OCI-LY1 (cell line): ENCODE measurements at regions not wholly inside any gene's neighbourhood (a gene's known extent, or its start where the extent isn't known, plus 50 kb on each side); places are given as distances from the start of the nearest gene placed in this dataset.
"Not testable (repeated sequence)": the region's sequence is repeated elsewhere in the genome, so short reads cannot be mapped to it uniquely, and the experiment has no call there.

ENCODE experiments used
- H2AFZ ChIP-seq: fragments of 200-600 bp; sonication (generic), shearing (Covaris generic); 2 replicates; pipeline ENCODE4 v1.6.0; 2014; ENCODE audit warnings: antibody characterized with exemption, mild to moderate bottlenecking, low read length
- H3F3A ChIP-seq: fragments of 200-600 bp; sonication (generic), shearing (Covaris generic); 2 replicates; pipeline ENCODE4 v1.6.0; 2014; ENCODE audit warnings: mild to moderate bottlenecking, antibody characterized with exemption, low read length, moderate library complexity; ENCODE audit not compliant: insufficient read depth
- H3K27ac ChIP-seq: fragments of 200-600 bp; sonication (generic); 2 replicates; pipeline ENCODE4 v1.5.1; 2014; ENCODE audit warnings: low read length, mixed run types, mild to moderate bottlenecking, low read depth; ENCODE audit not compliant: poor library complexity, severe bottlenecking
- H3K27me3 ChIP-seq: fragments of 200-600 bp; sonication (generic); 2 replicates; pipeline ENCODE4 v1.6.0; 2014; ENCODE audit warnings: antibody characterized with exemption, mild to moderate bottlenecking, low read length, moderate library complexity; ENCODE audit not compliant: insufficient read depth
- H3K36me3 ChIP-seq: fragments of 200-600 bp; sonication (generic); 2 replicates; pipeline ENCODE4 v1.6.1; 2014; ENCODE audit warnings: mild to moderate bottlenecking, antibody characterized with exemption, low read length, moderate library complexity, mixed read lengths; ENCODE audit not compliant: insufficient read depth
- H3K4me1 ChIP-seq: fragments of 200-600 bp; sonication (generic); 2 replicates; pipeline ENCODE4 v1.5.1; 2014; ENCODE audit warnings: mild to moderate bottlenecking, low read length, moderate library complexity; ENCODE audit not compliant: insufficient read depth, severe bottlenecking
- H3K4me2 ChIP-seq: fragments of 200-600 bp; sonication (generic), shearing (Covaris generic); 2 replicates; pipeline ENCODE4 v1.6.1; 2014; ENCODE audit warnings: low read length
- H3K4me3 ChIP-seq: fragments of 200-600 bp; sonication (generic); 2 replicates; pipeline ENCODE4 v1.5.1; 2014; ENCODE audit warnings: low read length, low read depth, mild to moderate bottlenecking, mixed read lengths; ENCODE audit not compliant: poor library complexity, severe bottlenecking
- H3K79me2 ChIP-seq: fragments of 200-600 bp; shearing (Covaris generic); 2 replicates; pipeline ENCODE4 v1.6.1; 2016; ENCODE audit warnings: mixed run types, low read length, mixed read lengths; ENCODE audit not compliant: insufficient read depth
- H3K9ac ChIP-seq: fragments of 200-600 bp; sonication (generic), shearing (Covaris generic); 2 replicates; pipeline ENCODE4 v1.6.1; 2014; ENCODE audit warnings: mild to moderate bottlenecking, low read length, mixed read lengths
- H3K9me2 ChIP-seq: fragments of 200-600 bp; sonication (generic), shearing (Covaris generic); 2 replicates; pipeline ENCODE4 v1.6.1; 2014; ENCODE audit warnings: low read depth, mild to moderate bottlenecking, low read length, mixed read lengths
- H3K9me3 ChIP-seq: fragments of 200-600 bp; shearing (Covaris generic); 2 replicates; pipeline ENCODE4 v1.6.1; 2014; ENCODE audit warnings: low read length, mixed read lengths
- H4K20me1 ChIP-seq: fragments of 200-600 bp; sonication (generic), shearing (Covaris generic); 2 replicates; pipeline ENCODE4 v1.6.0; 2016; ENCODE audit warnings: mild to moderate bottlenecking, low read length; ENCODE audit not compliant: insufficient read depth
- CTCF ChIP-seq: fragments of 200-600 bp; sonication (generic), shearing (Covaris generic); IDR thresholded peaks from 2 replicates; pipeline ENCODE4 v1.5.1; 2017; ENCODE audit warnings: mild to moderate bottlenecking, antibody characterized with exemption, low read length, moderate library complexity, mixed read lengths
- EZH2 ChIP-seq: fragments of 200-600 bp; sonication (generic), shearing (Covaris generic); IDR thresholded peaks from 2 replicates; pipeline ENCODE4 v1.8.0; 2017; ENCODE audit warnings: borderline replicate concordance, mixed run types, mild to moderate bottlenecking, antibody characterized with exemption, low read length, moderate library complexity, mixed read lengths

- TF ChIP-seq EZH2 (no peak), CTCF (no peak)
- no peak overlapping the region for H3K4me3 ChIP-seq
- no peak overlapping the region for H3K4me2 ChIP-seq
- no peaks in the 10 kb centered on the region for H3K4me1 ChIP-seq
- no peaks in the 10 kb centered on the region for H3K79me2 ChIP-seq
- no peaks in the 10 kb centered on the region for H3K36me3 ChIP-seq
- no peaks in the 10 kb centered on the region for H3K27me3 ChIP-seq
- no peaks in the 10 kb centered on the region for H3K9me2 ChIP-seq
- no peak overlapping the region for H3K27ac ChIP-seq
- H3K9me3 ChIP-seq = no peaks in the 10 kb centered on the region
- H2AFZ ChIP-seq = no peak overlapping the region
- H4K20me1 ChIP-seq = no peaks in the 10 kb centered on the region
- no peaks in the 10 kb centered on the region for H3F3A ChIP-seq
- H3K9ac ChIP-seq = no peak overlapping the region
These were observed 167.9 kb downstream of the RGS9 start for GRCh38 chr17:65305116-65305515.

- not testable (repeated sequence) for H3K27ac ChIP-seq, H3K9me2 ChIP-seq, H3K36me3 ChIP-seq, H3F3A ChIP-seq, H3K79me2 ChIP-seq, H4K20me1 ChIP-seq, H3K9me3 ChIP-seq, H3K27me3 ChIP-seq, H3K4me1 ChIP-seq, H3K4me3 ChIP-seq, H2AFZ ChIP-seq, H3K4me2 ChIP-seq, H3K9ac ChIP-seq
These were observed 164.7 kb downstream of the RGS9 start for GRCh38 chr17:65301882-65302281.

- H4K20me1 ChIP-seq = no peaks in the 10 kb centered on the region
- H3K4me3 ChIP-seq = no peak overlapping the region
- H3K9ac ChIP-seq = no peak overlapping the region
- H3K4me2 ChIP-seq = no peak overlapping the region
- no peaks in the 10 kb centered on the region for H3K27me3 ChIP-seq
- no peaks in the 10 kb centered on the region for H3F3A ChIP-seq
- H3K9me2 ChIP-seq = no peaks in the 10 kb centered on the region
- TF ChIP-seq CTCF (no peak), EZH2 (no peak)
- no peaks in the 10 kb centered on the region for H3K4me1 ChIP-seq
- no peak overlapping the region for H2AFZ ChIP-seq
- H3K79me2 ChIP-seq = no peaks in the 10 kb centered on the region
- no peak overlapping the region for H3K27ac ChIP-seq
- no peaks in the 10 kb centered on the region for H3K36me3 ChIP-seq
- no peaks in the 10 kb centered on the region for H3K9me3 ChIP-seq
These were observed 164.0 kb downstream of the RGS9 start for GRCh38 chr17:65301184-65301583.

- no peaks in the 10 kb centered on the region for H4K20me1 ChIP-seq
- H3K9me3 ChIP-seq = no peaks in the 10 kb centered on the region
- H3F3A ChIP-seq = no peaks in the 10 kb centered on the region
- no peaks in the 10 kb centered on the region for H3K9me2 ChIP-seq
- 0 out of 2 replicates have a peak, but pooled peaks cover 4% of the 10 kb centered on the region for H3K27me3 ChIP-seq
- H3K27ac ChIP-seq = no peak overlapping the region
- no peak overlapping the region for H3K9ac ChIP-seq
- no peaks in the 10 kb centered on the region for H3K4me1 ChIP-seq
- no peak overlapping the region for H2AFZ ChIP-seq
- no peaks in the 10 kb centered on the region for H3K79me2 ChIP-seq
- H3K4me2 ChIP-seq = no peak overlapping the region
- no peak overlapping the region for H3K4me3 ChIP-seq
- H3K36me3 ChIP-seq = no peaks in the 10 kb centered on the region
- no peak for TF ChIP-seq EZH2
- TF ChIP-seq CTCF = no peak
These were observed 160.7 kb downstream of the RGS9 start for GRCh38 chr17:65297916-65298315.
